ENCODE measurements at regions not wholly inside any gene's neighbourhood (a gene's known extent, or its start where the extent isn't known, plus 50 kb on each side); places are given as distances from the start of the nearest gene placed in this dataset.
"Not testable (repeated sequence)": the region's sequence is repeated elsewhere in the genome, so short reads cannot be mapped to it uniquely, and the experiment has no call there.

DNA sequence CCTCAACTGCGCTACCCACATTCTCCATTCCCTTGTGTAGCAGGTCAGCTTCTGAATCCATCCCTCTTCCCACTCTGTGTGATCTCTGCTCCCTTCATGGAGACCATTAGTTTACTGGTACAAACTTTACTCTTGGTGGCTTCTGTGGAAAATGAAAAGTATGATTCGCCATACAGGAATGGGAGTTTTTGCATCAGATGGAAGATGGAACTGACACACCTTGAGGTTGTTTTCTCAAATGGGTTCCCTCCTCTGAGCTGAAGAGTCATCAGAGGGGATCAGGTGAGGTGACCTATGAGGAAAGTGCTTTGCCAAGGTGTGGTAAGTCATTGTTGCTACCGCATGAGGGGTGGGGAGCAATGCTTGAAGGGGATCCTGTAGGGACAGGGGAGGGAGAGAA is 266.8 kb downstream of the INHBA start:
- no peak for DNase-seq (ENCODE audit: low read depth)

DNA sequence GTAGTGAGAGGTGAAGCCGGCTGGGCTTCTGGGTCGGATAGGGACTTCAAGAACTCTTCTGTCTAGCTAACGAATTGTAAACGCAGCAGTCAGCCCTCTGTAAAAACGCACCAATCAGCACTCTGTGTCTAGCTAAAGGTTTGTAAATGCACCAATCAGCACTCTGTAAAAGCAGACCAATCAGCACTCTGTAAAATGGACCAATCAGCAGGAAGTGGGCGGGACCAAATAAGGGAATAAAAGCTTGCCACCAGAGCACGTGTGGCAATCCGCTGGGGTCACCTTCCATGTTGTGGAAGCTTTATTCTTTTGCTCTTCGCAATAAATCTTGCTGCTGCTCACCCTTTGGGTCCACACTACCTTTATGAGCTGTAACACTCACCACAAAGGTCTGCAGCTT is 267.9 kb downstream of the INHBA start:
- not testable (repeated sequence) for DNase-seq (ENCODE audit: low read depth)

DNA sequence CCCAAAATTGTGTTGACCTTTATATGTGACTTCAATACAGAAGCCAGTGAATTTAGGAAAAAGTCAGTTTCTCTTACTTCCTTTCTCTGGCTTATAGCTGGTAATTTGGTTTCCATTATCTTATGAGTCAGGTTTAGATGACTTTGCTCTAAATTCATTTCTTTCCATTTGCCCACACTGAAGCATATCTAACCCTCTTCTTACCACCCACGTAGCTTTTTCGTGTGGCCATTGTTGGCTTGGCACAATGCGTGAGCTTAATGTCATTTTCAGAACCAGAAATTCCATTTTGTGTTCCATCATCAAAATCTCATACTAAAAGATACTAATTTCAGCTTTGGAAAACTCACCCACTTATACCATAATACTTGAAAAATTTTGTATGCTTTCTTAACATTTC is 271.2 kb downstream of the INHBA start:
- DNase-seq (ENCODE audit: low read depth) = no peak

DNA sequence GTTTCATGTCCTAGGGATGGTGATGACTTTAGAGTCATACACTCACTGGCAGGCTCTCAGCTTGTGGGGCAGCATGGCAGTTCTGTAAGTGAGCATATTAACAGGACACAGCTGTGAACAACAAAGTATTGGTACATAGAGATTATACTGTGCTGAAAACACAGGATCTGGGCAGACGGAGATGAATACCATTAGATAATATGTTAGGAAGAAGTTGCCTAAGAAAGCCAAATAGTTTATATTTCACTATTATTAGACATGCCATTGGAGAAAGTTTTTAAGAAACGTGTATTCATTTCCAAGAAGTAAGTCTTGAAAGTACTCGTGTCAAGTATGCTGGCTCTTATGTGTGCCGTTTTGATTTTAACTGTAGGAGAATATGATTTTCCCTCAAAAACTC is 274.5 kb downstream of the INHBA start:
- DNase-seq (ENCODE audit: low read depth) = no peak

DNA sequence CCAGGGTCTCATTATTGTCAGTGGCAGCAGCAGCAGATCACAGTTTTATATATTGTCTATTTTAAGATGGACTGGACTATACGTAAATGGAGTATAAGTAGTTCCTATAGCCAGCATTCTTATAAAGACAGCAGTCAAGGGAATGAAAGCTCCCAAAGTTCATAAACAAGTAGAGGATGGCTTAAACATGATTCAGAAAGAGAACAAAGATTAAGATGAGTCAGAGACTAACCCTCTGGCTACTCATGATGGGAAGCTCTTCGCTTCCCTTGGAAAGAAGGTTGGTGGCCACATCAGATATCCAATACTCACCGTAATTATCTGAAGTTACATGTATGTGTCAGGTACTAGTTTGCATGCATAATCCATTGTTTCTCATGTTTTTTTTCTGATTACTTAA is 277.0 kb downstream of the INHBA start:
- DNase-seq (ENCODE audit: low read depth) = no peak

DNA sequence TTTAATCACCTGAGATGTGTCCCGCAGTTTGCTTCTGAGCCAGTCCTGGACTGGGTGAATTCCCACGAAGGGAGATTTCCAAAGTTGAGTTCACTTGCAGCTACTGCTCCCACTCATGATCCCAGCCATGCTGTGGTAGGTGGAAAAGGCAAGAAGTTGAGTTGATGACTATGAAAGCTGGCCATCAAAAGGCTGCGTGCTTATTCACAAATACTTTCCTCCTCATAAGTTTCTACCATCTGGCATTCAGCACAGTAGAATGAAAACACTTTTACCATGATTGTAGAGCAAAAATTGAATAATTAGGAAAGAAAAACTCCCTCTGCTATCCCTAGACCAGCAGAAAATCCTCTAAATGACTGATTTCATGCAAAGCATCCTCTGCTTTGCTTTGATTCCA is 281.8 kb downstream of the INHBA start:
- no peak for DNase-seq (ENCODE audit: low read depth)

DNA sequence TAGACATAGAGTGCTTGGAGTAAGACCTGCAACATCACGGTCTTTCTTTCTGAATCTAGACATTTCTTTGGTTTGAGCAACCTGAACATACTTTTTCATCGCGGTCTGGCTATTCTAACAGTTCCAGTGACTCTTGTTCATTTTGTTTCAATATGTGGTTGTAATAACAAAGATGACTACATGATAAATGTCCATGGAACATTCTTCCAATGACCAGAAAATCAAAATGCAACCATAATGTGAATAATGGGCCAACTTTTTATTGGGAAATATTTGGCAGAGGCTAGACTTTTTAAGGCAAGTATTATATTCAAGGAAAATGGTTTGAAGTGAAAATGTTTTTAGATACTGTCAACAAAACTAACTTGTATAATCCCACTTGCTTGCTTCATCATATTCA is 282.5 kb downstream of the INHBA start:
- DNase-seq (ENCODE audit: low read depth) = no peak

DNA sequence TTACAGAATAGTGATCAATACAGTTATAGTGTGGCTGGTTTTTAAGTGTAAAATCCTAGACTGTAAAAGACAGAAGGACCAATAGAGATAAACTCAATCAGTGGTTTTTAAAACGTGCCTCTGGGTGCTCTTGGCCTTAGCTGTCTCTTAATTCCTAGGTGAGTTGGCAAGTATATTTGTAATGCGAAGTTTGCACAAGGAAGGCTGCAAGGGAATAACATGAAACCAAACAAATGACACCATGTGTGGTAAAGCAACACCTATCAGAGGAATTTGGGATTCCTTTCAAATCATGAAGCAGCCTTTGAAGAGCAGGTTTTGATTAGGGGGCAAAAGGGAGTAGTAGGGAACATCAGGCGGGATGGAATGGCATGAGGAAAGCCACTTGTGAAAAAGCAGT is 284.6 kb downstream of the INHBA start:
- DNase-seq (ENCODE audit: low read depth) = no peak

DNA sequence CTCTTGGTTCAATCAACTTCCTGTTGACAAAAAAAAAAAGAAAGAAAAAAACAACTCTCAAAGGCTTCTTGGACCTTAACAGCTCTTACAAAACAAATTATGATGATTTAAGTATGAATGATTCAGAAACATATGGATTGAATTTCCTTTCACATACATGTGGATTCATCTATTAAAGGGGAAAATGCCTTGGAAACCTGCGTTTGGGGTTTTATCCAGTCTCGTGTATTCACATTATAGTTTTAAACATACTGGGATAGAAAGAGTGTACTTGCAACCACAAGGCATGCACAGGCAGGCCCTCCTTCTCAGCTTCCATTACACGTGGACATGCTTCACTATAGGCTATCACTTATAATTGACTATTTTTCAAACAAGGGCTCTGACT is 286.7 kb downstream of the INHBA start:
- no peak for DNase-seq (ENCODE audit: low read depth)

DNA sequence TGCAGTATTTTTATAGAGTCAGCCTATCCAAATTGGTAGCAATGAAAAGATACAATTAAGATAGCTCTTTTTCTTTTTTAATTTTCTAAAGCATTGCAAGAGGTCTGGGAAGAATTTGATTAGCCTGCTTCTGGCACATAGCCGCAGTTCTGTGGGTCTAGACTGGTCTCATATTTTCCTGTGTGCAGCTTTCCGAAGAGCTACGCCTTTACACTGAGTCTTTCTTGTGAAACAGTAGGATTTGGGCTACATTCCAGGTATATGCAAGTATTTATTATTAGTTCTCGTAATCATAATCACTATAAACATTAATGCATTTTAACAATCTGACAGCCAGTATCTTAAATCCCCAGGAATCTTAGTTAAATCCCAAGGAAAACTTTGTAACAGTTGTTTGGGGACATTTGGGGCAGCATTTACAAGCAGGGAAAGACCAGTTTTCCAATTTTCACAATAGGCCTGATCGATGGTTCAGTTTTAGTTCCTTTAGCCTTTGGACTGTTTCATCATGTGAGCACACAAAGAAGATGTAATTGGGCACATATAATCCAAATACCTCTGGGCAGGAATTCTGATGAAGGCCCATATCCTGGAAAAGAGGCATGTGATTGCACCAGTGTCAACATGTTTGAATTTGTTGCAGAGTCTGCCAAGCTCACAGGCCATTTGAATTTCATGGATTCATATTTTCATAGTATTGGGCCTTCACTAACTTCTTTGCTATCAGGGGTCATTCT is 287.3 kb downstream of the INHBA start:
- no peak for DNase-seq (ENCODE audit: low read depth)

DNA sequence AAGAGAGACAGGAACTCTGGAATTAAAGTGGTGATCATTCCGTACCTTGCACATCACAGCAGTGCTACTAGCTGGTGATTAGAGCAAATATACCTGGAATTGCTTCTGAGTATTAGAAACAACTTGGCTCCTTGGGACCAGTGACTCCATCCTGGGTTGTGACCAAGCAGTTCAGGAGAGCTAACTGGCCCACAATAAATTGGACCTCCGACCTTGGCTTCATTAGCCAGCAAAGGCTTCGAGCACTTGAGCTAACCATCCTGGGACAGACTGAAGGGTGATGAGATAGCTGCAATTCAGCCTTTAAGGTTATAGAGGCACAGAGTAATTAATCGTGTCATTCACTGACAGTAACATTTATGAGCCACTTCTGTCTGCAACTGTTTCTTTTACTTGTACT is 287.8 kb downstream of the INHBA start:
- no peak for DNase-seq (ENCODE audit: low read depth)

DNA sequence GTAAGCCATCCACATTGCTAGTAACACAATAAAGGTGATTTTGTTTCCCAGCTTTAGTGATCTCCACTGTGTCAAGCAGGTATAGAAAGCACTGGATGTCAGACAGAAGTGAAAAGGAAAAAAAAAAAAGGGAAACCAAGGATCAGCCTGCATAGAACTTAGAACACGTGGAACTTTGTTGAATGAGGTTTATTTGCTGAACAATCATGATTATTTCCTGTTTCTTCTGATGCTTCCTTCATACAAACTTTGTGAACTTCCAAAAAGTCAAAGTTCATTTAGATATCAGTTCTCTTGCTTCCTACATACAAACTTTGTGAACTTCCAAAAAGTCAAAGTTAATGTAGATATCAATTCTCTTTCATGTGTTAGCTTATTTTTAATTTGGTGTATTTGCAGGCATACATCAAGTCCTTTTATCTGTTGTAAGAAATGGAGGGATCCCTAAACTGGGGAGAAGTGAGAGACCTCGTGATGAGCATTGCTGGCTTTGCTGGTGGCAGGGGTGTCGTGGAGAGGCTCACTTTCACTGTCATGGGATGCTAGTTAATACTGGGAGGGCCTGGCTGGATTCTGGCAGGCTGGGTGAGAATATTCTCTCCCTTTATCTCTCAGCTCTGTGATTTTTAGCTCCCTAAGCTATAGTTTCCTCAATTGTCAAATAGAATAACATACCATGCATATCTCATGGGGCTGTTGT is 298.4 kb downstream of the INHBA start:
- DNase-seq (ENCODE audit: low read depth) = no peak

DNA sequence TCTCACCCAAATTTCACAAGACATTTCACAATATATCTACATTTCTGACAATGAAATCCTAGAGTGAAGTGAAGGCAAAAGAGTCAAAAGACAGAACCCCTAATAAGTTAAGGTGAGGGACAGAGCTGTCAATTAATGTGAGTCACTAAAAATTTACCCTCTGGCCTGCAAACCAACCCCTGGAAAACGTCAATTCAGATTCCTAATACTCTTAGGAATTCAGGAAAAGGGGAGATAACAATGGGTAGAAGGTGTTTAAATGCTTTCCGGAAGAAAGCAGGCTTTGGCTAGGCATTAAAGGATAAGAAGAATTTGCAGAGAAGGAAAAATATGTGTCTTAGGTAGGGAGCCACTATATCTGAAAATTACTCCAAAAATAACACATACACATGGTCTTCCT is 299.6 kb downstream of the INHBA start:
- DNase-seq (ENCODE audit: low read depth) = no peak

DNA sequence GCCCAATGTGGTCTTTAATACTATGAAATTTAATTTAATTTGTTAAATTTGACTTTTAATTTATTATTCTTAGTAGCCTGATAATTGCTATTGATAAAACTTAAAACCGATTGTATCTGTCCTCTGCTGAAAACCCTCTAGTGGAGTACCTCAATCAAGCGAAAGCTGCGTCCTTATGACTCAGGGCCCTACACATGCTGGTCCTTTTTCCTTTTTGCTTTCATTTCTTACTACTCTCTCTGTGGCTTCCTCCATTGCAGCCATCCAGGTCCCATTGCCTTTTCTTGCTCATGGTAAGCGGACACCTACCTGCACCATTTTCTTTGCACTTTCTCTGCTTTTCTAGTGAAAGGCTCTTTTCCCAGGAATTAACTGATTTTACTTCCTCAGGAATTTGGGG is 301.1 kb downstream of the INHBA start:
- DNase-seq (ENCODE audit: low read depth) = no peak

DNA sequence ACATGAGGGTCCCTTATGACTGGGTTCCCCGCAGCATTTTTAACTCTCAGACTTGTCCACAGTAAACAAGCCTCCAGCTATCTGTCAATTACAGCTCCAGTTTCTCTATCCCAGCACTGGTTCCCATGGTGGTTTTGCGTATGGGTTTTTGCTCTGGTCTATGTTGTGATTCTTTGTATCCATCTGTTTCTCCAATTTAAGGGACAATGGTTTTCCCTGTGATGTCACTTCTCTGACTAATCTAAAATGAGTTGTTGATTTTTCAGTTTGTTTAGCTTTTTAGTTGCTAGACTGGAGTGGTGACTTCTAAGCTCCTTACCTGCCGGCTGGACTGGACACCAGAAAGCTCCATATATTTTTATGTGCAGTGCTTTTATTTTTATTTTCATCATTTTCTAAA is 303.7 kb downstream of the INHBA start:
- DNase-seq (ENCODE audit: low read depth) = no peak

DNA sequence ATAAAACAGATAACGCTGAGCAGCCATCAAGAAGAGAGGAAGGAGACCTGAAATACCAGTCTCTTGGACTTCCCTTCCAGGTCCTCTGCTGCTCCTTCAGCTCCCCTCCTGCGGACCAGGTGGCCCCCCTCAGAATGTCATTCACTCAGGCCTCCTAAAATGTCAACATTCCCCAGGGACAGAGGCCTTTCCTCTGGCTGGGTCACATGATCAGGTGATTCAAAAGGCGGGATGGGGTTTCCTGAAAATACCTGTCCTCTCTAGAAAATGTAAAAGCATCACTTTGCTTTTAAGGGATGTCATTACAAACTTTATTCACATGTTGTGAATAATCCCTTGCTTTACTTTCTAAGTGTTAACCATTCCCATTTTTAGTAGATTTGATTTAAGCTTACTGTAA is 311.1 kb downstream of the INHBA start:
- no peak for DNase-seq (ENCODE audit: low read depth)

DNA sequence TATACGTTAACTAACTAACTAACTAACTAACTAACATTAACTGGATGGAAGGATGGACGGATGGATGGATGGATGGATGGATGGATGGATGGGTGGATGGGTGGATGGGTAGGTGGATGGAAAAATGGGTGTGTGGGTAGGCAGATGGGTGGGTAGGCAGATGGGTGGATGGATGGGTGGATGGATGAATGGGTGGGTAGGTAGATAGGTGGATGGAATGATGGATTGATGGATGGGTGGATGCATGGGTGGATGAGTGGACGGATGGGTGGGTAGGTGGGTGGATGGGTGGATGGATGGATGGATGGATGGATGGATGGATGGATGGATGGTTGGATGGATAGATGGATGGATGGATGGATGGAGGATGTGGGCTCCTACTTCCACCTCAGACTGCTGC is 314.0 kb downstream of the INHBA start:
- not testable (repeated sequence) for DNase-seq (ENCODE audit: low read depth)

DNA sequence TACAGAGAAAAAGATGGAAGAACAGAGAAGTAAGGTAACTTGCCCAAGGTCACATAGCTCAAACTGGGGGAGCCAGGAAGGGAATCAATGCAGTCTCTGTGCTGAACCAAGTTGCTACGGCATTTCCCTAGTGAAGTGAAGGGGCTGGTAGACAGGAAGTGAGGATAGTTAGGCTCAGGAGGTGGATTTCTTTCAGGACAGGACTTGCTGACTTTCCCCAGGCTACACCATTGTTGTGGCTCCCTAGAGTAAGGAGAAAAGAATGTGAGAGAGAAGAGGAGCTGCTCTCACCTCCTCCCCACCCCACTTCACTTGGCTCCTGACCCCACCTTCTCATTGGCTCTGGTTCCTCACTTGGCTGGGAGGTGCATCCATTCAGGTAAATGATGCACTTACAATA is 316.9 kb downstream of the INHBA start:
- no peak for DNase-seq (ENCODE audit: low read depth)

DNA sequence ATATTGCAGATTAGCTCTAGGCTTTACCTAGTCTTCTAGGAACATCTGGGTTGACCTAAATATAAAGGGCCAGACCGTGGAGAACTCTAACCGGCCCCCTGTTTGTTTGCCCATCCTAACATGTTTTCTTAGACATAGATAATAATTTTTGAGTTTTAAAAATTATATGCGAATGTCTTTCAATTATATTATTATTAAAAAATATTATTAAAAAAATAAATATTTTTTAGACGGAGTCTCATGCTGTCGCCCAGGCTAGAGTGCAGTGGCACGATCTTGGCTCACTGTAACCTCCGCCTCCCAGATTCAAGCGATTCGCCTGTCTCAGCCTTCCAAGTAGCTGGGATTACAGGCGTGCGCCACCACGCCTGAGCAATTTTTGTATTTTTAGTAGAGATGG is 318.5 kb downstream of the INHBA start:
- DNase-seq (ENCODE audit: low read depth) = no peak

DNA sequence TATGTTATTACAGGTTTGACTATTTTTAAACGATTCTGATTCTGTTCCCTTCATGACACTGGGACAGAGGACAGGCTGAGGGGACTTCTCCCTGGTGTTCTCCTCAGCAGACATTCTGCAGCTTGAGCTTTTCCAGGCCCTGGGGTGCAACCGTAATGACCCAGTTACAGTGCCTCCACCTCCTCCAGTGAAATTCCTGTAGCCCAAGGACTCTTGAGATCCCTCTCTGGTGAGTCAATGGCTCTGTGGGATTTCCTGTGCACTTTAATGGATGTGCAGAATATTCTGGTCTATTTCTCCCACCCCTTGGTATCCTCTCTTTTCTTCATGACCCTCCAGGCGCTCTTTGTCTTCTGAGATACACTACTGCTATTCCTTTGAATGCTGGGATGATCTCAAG is 319.3 kb downstream of the INHBA start:
- no peak for DNase-seq (ENCODE audit: low read depth)

DNA sequence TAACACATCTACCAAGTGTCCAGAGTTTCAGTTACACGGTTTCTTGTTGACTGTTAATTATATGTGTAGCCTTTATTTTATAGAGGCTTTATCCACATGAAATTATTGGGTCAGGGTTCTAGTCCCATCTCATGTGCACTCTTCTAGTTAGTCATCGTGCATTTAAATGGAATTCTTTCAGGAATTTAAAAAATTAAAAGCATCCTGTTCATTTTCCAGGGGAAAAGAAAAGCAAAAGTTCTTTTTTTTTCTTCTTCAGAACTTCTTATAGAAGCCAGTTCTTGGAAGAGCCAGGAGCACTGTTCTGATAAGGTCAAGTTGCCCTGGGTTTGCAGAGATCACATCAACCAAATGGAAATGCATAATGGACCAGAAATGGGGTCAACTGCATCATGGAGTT is 324.7 kb downstream of the INHBA start:
- DNase-seq (ENCODE audit: low read depth) = no peak

DNA sequence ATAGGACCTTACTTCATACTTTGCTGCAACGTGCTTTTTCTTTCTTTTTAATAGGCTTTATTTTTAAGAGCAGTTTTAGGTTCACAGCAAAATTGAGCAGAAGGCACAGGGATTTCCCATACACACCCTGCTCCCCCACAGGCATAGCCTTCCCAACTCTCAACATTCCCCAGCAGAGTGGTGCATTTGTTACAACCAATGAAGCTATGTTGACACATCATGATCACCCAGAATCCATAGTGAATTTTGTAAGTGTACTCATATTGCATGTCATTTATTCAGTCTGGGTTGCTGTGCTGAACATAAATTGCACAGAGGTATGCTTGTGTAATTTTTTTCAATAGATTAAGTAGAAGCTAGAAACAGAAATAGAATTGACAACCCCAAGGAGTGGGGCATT is 327.3 kb downstream of the INHBA start:
- DNase-seq (ENCODE audit: low read depth) = no peak

DNA sequence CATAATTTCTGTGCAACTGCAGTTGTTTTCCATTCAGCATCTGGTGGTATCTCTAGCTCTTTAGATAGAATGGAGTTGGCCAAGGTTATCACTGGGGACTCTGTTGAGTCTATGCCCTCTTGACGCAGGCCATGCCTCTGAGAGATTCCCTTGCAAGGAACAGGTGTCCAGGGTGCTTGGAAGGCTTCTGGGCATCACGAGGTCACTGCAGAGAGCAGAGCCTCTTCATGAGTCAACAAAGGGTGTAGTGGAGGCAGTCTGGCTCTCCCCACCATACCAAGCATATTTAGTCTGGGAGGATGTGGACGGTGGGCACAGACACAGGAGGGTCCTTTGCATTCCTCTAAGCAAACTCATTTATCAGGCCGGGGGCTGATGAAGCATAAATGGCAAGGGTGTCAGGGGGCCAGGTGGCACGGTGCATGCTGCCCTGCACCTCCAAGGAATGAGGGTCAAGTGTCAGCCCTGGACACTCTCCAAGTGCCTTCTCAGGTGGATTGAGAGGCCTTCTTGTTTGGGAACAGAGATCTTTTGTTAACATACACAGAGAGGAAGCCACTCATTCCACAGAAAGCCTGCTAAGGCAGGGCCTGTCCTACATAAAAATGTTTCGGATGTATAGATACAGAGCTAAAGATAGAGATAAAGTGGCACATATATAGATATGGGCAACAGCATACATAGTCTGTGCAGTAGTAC is 328.6 kb downstream of the INHBA start:
- DNase-seq (ENCODE audit: low read depth) = no peak
